ENCODE measurements at regions not wholly inside any gene's neighbourhood (a gene's known extent, or its start where the extent isn't known, plus 50 kb on each side); places are given as distances from the start of the nearest gene placed in this dataset.

DNA sequence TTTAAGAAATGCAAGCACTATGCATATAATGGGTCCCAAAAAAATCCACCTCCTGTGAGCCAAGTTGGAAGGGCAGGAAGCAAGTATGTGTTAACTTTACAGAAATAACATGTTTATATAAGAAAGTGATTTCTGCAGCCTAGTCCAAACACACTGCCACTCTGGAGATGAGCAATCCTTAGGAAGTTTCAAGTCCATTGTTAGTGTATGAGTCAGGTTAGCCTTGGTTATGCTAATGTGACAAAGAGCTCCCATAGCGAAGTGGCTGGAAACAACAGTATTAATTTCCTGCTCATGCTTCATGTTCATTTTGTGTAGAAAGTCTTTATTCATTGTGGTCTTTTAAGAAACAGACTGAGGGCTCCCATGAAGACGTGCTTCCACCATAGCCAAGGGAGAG lies 121.4 kb downstream of the TBXT start:
- no peak for DNase-seq

DNA sequence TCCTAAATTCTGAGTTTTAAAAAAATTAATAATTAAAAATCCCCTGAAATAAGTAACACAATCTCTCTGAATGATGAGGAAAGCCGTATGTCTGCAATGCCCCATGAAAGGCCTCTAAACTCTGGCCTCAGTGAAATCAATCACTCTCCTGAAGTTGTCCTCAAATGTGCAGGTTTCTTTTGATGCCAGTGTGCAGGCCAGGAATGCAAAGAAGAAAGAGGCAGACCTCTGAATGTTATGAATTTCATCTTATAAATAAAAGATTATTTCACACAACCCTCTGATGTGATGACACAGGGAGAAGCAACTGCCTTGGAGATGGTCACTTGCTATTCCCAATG lies 121.8 kb downstream of the TBXT start:
- DNase-seq, result no peak

DNA sequence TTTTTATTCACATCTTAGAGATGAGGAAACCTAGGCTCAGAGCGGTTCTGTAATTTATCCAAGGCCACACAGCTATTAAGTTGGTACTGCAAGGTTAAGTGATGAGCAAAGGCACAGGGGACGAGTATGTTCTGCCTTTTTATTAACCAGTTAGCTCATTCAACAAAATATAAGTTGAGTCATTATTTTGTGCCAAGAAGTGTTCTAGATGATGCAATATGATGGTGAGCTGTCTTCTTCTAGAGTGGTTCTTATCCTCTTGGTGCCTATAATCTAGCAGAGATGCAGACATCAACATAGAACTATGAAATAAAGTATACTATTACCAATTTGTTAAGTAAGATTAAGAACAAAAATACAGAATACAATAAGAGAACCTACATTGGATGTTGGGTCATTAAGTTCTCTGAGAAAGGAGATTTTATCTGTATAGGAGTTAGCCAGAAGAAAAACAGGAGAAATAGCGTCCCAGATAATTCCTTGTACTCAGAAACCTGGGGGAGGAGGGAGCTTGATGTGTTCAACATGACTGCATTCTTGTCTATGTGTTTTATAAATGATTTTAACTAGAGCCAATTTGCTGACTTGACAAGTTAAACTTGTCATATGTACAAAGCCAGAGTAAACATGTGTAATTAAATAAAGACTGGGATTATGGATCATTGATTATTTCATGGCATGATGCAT lies 122.3 kb downstream of the TBXT start:
- no peak for DNase-seq

DNA sequence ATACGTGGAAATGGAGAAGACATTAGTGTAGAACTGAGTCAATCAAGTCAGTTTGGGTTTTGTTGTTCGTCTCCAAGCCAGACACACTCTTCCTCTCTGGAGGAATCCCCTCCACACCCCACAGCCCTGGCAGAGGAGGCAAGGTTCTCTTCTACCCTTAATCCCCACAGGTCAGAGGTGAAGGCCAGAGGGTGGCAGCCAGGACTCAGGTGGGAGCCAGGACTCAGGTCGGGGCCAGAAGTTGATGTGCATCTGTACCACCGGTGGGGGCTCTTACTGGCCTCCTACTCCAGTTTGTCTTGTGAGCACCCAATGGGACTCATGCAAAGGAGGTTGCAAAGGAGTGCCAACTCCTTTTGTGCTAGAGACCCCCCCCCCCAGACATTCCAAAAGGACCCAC lies 126.4 kb downstream of the TBXT start:
- DNase-seq, result no peak

DNA sequence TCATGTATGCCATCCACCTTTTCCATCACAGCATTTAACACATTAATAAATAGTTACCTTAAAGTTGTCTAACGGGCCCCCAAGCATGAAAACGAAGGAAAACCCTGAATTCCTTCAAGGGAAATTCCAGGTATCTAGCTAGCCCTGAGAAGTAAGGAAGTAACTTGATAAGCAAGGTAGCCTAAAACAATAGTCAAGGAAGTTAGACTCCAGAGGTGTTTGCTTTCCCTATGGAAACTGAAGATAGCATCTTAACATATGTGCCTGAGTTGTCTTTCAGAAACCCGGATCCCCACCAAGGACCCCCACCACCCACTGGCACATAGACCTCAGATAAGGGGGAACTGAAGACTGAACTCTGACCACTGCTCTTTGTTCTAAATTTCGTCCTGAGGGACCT lies 127.4 kb downstream of the TBXT start:
- DNase-seq, result no peak

DNA sequence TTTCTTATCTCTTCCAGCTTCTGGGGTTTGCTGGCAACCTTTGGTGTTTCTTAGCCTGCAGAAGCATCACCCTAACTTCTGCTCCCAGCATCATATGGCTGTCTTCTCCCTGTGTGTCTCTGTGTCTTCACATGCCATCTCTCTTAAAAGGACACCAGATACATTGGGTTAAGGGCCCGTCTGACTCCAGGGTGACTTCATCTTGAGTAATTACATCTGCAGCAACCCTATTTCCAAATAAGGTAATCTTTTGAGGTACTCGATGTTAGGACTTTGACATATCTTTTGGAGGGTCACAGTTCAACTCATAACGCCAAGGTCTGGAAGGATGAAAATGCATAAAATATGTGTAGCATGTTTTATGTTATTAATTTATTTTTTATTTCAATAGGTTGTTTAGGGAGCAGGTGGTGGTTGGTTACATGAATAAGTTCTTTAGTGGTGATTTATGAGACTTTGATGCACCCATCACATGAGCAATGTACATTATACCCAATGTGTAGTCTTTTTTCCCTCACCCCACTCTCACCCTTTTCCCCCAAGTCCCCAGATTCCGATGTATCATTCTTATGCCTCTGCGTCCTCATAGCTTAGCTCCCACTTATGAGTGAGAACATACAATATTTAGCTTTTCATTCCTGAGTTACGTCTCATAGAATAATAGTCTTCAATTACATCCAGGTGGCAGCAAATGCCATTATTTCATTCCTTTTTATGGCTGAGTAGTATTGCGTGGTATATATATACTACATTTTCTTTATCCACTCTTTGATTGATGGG lies 131.1 kb downstream of the TBXT start:
- no peak for DNase-seq

DNA sequence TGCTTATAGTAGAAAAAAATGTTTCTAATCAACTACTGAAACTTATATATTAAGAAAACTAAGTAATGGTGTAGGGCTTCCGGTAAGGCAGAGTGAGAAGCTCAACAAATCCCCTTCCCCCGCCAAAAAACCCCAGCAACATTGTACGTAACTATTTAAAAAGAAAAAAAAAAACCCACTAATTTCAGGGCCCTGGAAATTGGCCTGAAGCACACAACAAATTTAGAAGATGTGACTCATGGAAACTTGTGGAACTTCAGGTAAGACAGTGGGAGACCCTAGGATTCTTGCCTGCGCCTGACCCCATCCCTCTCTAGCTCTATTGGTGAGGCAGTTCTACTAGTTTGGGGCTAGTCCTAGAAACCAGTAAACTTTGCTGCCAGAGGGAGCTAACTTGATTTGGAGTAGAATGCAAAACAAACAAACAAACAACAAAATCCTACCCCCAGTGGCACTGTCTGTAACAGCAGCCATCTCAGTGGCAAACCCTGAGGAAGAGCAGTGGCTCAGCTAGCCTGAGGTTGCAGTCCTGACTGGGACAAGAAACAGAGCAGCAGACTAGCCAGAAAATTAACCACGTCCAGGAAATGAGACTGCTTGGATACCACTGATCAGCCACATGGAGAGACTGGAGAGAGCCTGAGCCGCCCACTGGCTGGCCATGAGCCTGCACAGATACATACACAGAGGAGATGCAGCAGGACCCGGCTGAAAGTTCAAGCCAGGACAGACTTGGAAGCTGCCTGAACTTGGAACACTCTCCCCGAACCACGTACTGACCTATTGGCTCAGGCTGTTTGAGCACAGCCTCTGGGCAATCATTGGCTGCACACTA lies 135.1 kb downstream of the TBXT start:
- no peak for DNase-seq

DNA sequence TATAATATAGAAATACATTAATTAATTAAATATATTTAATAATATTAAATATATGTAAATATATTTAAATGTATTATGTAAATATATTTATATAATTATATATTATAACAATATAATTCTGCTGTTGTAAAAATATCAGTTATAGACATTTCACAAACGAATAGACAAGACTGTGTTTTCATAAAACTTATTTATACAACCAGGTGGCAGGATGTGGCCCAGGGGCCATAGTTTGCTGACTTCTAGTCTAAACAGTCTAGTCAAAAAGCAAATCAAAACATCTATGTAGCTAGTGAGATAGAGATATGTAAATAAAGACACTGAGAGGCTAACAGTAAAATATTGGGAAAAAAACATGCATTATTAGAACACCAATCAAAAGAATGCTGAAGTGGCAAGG lies 136.4 kb downstream of the TBXT start:
- no peak for DNase-seq

DNA sequence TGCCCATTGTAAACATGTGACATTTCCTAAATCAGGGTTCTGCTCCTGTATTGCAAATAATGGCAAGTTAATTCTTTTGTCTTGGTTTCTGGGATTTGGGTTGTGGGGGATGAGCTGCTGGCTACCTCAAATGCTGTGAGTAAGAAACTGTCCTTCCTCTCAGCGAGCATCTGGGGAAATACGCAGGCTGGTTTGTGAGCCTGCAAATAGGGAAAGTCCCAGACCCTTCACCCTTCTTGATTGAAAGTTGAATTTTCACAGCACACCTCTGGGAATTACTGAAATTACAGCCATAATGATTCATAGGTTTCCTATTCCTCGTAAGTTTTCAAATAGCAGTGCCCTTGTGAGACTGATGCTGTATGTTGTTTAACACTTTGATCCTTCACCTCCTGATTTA lies 138.1 kb downstream of the TBXT start:
- DNase-seq, result no peak

DNA sequence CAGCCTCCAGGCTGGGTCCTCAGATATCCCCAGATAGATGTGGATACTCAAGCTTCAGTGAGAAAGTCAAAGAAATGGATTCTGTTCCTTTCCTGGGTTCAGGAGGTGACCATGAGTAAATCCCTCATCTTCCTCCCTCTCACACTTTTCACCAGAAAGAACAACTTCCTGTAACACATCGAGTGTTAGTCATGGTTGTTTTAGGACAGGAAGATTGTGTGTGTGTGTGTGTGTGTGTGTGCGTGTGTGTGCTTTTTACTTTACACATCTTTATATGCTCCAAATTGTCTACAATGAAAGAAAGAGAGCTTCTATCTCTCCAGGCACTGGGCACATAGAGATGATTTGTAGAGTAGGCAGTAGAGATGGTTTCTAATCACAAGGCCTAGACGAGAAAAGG lies 139.9 kb downstream of the TBXT start:
- DNase-seq, result no peak

DNA sequence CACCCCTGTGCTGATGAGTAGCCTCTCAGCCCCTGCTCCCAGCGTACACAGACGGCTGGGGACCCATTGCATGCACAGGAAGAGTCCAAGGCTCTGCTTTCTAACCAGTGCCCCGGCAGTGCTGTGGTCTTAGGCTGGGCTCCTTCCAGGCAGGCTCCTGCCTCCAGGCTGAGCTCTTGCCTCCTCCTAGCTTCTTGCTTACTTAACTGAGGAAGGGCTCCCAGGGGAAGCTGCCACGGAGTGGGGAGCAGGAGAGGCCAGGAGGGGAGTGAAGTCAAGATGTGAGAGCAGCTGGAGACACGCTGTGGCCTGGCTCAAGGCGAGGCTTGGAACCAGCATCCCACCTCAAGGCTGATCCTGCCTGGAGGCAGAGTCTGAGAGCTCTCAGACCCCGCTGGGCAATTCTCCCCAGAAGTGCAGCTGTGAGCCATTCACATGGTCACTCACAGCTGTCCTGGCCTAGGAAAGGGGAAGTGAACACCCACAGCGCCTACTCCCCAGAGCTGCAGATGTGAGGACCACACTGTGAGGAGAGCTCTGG lies 141.0 kb downstream of the TBXT start:
- no peak for DNase-seq

DNA sequence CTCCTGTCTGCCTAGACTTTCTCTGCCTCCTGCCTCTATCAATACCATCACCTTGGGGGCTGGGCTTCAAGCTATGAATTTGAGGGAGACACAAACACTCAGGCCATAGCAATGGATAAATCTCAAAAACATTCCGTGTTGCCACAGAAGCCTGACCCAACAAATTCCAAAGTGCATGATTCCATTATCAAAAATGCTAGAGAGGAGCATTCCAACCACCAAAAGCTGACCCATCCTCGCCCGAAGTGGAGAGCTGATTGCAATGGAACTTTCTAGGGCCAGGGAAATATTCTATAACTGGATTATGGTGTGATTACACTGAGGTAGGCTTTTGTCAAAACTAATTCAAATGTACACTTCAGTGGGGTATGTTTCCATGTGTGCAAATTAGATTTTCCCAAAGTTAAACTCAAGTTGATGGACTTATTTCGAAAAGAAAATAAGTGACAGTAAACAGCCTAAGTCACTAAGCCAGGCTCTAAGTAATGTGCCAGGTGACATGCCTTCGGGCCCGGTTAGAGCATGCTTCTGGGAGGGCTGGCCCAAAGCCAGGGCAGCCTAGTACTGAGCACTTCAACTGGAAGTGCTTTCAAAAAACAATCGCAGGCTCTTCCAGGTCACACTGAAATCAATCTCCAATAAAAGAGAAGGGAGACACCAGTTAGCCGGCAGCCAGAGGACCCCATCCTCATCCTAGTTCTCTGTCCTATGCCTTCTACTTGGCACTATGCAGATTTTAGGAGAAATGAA lies 142.3 kb downstream of the TBXT start:
- no peak for DNase-seq

DNA sequence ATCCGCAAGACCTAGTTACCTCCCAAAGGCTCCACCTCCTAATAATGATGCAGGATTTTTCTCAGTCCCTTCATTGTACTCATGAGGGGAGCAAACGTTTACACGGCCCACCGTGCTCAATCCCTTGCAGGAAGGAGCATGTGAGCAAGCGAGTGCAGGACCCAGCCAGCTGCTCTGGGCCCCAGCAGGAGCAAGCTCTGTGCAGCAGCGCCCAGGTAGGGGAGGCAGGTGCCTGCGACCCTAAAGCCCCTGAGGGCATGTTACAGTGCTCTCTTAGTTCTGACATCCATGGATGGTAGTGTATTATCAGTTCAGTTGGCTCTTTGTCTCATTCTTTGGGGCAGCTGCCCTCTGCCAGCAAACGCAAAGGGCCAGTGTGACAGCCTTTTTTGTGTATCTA lies 143.4 kb downstream of the TBXT start:
- DNase-seq, result no peak

DNA sequence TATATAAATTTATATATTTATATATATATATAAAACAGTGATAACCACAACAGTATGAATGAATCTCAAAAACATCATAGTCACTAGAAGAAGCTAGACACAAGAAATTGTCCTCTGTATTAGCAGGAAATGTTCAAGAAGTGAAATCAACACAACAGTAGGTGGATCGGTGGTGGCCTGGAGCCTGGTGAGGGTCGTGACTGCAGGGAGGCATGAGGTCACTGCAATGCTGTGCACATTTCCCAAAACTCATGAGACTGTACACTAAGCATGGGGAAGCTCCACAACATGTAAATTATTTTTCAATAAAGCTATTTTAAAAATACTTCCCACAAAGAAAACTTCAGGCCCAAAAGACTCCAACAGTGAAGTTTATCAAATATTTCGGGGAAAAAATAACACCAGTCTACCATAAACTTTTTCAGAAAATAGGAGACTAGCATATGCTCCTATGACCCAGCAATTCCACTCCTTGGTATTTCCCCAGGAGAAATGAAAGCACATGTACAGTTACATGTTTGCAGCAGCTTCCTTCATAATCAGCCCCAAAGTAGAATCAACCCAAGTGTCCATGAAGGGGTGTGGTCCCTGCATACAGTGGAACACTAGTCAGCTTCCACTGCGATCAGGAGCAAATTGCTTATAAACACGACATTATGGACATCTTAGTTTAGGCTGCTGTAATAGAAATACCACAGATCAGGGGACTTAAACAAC lies 144.2 kb downstream of the TBXT start:
- no peak for DNase-seq

DNA sequence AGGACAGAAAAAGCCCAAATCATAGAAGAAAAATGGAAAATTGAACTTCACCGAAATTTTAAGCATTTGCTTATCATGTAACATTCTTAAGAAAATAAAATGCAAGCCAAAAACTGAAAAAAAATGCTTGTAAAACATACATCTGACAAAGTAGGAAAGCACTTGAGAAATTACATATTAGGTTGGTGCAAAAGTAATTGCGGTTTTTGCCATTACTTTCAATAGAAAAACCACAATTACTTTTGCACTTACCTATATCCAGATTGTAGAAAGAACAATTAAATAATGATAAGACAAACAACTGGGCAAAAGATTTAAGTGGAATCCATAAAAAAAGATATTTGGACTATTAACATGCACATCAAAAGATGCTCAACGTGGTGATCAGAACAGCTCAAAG lies 146.2 kb downstream of the TBXT start:
- DNase-seq, result no peak

DNA sequence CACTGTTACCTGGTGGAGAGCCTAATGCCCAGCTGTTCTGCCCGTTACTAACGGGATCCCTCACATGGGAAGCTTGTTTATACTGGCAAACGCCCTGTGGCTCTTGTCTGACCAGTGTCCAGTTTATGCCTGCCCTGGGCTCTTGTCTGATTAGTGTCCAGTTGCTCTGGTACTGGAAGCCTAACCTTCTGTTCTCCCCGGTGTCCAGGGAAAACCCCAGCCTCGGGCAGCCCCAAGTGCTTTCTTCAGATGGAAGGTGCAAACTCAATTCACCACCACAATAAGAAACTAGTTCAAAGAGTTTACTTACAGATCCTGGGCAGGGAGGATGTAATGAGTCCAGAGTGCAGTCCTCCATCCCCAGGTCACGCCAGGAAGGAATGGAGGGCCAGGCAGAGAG lies 148.4 kb downstream of the TBXT start:
- no peak for DNase-seq

DNA sequence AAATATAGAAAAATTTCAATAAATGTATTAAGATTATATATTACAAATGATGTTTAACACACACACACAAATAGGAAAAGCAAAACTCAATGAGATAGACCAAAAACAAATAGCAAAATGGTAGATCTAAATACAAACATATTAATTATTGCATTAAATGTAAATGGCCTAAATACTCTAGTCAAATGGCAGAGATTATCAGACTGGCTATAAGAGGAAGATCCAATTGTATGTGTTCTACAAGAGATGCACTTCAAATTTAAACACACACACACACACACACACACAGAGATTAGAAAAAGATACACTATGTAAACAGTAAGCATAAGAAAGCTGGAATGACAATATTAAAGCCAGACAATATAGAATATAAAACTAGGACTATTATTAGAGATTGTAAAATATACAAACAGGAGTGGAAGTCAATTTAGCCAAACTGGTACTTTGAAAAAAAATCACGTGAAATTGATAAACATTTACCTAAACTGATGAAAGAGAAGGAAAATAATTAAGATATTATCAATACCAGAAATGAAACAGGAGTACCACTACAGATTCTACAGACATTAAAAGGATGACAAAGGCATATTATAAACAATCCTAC lies 150.5 kb downstream of the TBXT start:
- no peak for DNase-seq

DNA sequence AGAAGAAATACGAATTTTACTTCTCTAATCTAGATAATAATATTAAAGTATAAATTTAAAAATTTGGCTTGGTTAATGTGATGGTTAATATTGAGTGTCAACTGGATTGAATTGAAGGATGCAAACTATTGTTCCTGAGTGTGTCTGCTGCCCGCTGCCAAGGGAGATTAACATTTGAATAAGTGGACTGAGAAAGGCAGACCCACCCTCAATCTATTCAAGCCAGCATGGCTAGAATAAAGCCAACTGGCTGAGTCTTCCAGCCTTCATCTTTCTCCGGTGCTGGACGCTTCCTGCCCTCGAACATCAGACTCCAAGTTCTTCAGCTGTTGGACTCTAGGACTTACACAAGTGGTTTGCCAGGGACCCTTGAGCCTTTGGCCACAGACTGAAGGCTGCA lies 152.7 kb downstream of the TBXT start:
- DNase-seq, result no peak

DNA sequence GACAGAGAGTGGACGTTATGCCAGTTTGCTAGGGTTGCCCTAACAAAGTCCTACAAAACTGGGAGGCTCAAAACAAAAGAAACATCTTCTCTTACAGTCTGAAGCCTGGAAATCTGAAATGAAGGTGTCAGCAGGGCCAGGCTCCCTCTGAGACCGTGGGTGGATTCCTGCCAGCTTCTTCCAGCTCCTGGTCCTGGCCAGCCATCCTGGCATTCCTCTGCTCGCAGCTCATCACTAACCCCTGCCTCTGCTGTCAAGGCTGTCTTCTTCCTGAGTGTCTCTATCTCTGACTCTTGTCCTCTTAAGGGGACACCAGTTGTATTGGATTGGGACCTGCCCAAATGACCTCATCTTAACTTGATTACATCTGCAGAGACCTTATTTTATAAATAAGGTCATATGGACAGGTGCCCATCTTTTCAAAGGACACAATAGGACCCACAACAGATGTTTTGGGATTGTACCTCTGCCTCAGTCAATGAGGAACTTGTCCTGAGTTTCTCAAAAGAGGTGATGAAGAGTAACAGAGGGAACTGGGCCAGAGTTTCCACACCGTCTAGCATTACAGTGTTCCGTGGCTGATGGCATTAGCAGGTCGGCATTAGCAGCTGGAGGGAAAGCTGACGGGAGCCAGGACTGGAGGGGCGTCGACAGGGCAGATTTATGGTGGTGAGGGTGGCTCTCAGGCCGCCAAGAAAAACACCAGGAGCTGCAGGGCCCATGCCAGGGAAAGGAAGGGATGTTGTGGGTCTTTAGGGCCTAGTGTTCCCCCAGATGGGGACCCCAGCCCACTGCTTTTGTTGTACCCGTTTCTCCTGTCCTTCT lies 157.3 kb downstream of the TBXT start:
- DNase-seq, result no peak

DNA sequence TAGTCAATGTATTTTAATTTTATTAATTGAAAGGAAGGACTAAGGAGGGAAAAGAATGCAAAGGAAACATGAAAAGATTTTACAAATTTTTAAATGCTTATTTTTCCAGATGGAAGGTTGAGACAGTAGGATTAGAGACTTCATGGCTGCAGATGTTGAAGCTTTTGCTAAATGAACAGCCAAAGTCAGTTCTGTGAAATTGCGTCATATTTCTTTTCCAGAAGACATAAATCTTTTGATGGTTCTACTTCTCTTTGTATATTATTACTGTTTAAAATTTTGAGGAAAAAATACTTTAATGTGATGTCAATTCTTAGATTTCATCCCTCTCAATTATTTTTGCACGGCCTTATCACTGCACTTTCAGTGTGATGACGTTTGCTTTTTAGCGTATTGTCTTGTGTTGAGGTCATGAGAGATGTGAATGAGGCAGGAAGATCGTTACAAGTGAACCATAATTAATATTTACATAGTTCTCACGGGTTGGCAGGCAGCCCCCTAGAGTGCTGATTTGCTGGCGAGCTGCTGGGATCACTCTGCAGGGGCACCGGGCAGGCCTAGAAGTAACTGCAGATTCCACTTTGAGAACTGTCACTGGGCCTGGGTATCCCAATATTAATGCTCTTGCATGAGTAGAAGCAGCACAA lies 158.1 kb downstream of the TBXT start:
- DNase-seq, result no peak
